ENCODE measurements at regions not wholly inside any gene's neighbourhood (a gene's known extent, or its start where the extent isn't known, plus 50 kb on each side); places are given as distances from the start of the nearest gene placed in this dataset.

DNA sequence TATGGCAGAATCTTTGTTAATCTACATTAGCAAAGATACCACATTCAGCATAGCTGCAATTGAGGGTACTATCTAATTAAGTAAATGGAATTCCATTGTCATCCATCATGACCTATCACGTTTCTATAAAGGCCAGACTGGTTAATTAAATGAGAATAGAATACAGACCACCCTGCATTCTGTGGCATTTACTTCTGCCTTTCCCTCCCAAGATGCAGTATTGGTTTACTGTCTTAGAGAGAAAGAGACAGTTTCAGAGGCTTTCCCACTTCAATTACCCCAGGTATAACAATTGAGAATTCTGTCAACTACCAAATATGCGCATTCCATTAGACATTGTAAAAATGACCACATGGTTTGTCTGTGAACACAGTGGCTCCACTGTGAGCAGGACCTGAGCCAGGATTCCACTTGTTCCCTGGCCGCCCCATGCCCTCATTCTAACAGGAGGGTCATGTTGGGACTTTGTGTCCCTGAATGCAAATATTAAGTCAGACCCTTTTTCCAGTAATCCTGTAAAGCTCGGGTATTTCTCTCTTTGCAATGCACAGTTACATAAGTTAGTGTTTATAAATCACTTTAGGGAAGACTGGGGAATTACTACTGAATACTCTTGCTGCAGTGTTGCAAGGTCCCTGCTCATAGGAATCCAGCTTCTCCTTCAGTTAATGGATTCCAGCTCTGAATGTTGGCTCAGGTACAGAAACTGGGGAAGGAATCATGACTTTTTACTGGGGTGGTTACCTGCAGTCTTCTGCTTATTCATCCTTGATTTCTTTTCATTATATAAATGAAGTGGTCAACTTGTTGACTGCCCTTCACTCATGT is 261.0 kb downstream of the PDGFC start:
- WGBS, 2 donors: 68 to 80% methylated on average over 4 of the region's 4 CpGs
- no peaks in the 10 kb centered on the region for H3K9me3 ChIP-seq
- no peak overlapping the region for H3K4me3 ChIP-seq
- FAIRE-seq: no peak
- H3K36me3 ChIP-seq: no peaks in the 10 kb centered on the region
- ATAC-seq: no peak
- TF ChIP-seq, protein P1, sequence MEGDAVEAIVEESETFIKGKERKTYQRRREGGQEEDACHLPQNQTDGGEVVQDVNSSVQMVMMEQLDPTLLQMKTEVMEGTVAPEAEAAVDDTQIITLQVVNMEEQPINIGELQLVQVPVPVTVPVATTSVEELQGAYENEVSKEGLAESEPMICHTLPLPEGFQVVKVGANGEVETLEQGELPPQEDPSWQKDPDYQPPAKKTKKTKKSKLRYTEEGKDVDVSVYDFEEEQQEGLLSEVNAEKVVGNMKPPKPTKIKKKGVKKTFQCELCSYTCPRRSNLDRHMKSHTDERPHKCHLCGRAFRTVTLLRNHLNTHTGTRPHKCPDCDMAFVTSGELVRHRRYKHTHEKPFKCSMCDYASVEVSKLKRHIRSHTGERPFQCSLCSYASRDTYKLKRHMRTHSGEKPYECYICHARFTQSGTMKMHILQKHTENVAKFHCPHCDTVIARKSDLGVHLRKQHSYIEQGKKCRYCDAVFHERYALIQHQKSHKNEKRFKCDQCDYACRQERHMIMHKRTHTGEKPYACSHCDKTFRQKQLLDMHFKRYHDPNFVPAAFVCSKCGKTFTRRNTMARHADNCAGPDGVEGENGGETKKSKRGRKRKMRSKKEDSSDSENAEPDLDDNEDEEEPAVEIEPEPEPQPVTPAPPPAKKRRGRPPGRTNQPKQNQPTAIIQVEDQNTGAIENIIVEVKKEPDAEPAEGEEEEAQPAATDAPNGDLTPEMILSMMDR (IDR thresholded peaks at IDR 0.05): no peak
- DNase-seq: no peak
- no peak overlapping the region for H3K27ac ChIP-seq
- intact Hi-C loops (cut with DNase I): no loop called here
- H3K27me3 ChIP-seq: peaks cover 0 to 4% (median 0%) of the 10 kb centered on the region in 4 donors
- no peaks in the 10 kb centered on the region for H3K4me1 ChIP-seq

DNA sequence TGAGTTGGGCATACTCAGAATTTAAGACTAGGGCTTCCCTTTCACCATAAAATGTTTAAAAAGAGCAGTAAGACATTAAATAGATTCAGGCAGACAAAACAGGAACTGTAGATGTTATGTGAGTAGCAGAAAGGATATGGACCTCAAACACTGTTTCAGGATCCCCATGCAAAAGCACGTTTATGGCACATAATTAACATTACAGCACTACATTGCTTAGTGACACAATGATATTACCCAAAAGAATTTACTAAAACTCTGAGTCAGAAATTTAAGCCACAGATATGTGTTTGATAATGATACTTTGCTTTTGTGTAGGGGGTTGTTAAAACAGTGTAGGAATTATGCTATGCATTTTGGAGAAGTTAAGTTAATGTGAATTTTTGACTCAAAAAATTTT is 266.3 kb downstream of the PDGFC start:
- ATAC-seq (no peak), DNase-seq (no peak), FAIRE-seq (no peak)
- WGBS, 2 donors: 38 to 55% methylated on average over 1 of the region's 1 CpG
- Histone ChIP-seq H3K4me3 (no peak overlapping the region), H3K27ac (no peak overlapping the region), H3K36me3 (no peaks in the 10 kb centered on the region), H3K9me3 (no peaks in the 10 kb centered on the region), H3K27me3 (no peaks in the 10 kb centered on the region), H3K4me1 (no peaks in the 10 kb centered on the region)
- TF ChIP-seq, protein P1 (IDR thresholded peaks at IDR 0.05): no peak
- intact Hi-C loops (cut with DNase I): no loop called here

DNA sequence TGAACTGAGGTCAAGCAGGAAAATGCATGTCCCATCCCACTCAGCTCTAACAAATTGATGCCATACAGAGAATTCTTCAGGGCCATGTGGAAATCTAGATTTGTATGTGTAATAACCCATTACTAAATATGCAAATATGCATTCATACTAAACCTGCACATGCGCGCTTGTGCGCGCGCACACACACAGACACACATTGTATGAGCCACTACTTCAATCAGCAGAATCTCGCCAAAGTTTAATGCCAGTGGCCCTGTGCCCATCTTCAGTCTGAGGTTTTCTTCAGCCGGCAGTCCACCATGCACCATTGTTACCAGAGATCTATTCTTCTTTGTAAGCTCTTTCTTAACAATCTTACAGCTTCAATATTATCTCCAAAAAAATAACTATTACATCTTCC is 276.4 kb downstream of the PDGFC start:
- Histone ChIP-seq H3K4me1 (no peaks in the 10 kb centered on the region), H3K27me3 (no peaks in the 10 kb centered on the region), H3K27ac (no peak overlapping the region), H3K4me3 (no peak overlapping the region), H3K36me3 (no peaks in the 10 kb centered on the region), H3K9me3 (no peaks in the 10 kb centered on the region)
- TF ChIP-seq, protein P1 (IDR thresholded peaks at IDR 0.05): no peak
- intact Hi-C loops (cut with DNase I): no loop called here
- ATAC-seq: no peak
- DNase-seq: no peak
- FAIRE-seq: no peak
- 92 to 96% methylated on average over 7 of the region's 7 CpGs for WGBS, 2 donors

DNA sequence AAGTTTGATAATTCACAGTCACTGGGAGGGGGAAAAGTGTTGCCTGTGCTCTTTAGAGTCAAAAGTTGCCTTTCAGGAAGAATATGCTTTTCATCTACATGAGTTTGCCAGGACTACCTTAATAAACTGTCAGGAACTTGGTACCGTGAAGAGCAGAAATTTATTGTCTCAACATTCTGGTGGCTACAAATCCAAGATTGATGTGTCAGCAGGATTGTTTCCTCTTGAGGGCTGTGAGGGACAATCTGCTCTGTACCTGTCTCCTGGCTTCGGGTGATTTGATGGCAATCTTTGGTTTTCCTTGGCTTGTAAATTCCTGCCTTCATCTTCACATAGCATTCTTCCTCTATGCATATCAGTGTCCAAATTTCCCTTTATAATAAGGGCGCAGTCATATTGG is 277.2 kb downstream of the PDGFC start:
- H3K4me1 ChIP-seq: no peaks in the 10 kb centered on the region
- intact Hi-C loops (cut with DNase I): no loop called here
- H3K4me3 ChIP-seq: no peak overlapping the region
- no peaks in the 10 kb centered on the region for H3K27me3 ChIP-seq
- H3K27ac ChIP-seq: no peak overlapping the region
- DNase-seq (no peak), FAIRE-seq (no peak), ATAC-seq (no peak)
- 56 to 61% methylated on average over 3 of the region's 3 CpGs for WGBS, 2 donors
- TF ChIP-seq, protein P1 (IDR thresholded peaks at IDR 0.05): no peak
- no peaks in the 10 kb centered on the region for H3K9me3 ChIP-seq
- H3K36me3 ChIP-seq: no peaks in the 10 kb centered on the region

DNA sequence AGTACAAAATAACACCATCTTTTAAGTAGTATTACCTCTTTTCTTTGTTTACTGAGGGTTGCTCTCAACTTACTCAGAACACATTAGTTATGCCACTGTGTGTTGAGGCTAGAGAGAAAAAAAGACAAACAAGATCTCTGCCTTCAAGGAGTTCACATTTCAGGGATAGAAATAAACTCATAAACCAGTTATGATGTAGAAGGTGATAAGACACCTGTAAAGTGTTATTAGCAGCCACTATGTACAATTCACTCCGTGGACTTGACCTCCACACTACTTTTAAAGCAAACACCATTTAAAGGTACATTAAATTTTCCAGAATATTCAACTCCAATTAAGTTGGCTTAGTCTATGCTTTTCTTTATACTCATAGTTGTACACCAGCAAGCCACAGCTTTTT is 278.0 kb downstream of the PDGFC start:
- DNase-seq (no peak), ATAC-seq (no peak), FAIRE-seq (no peak)
- Histone ChIP-seq H3K9me3 (no peaks in the 10 kb centered on the region), H3K27ac (no peak overlapping the region), H3K36me3 (no peaks in the 10 kb centered on the region), H3K4me3 (no peak overlapping the region), H3K27me3 (no peaks in the 10 kb centered on the region), H3K4me1 (no peaks in the 10 kb centered on the region)
- 8 to 9% methylated on average over 1 of the region's 1 CpG for WGBS, 2 donors
- TF ChIP-seq, protein P1 (IDR thresholded peaks at IDR 0.05): no peak
- intact Hi-C loops (cut with DNase I): no loop called here
